HG03457 (cell line): ENCODE measurements at regions not wholly inside any gene's neighbourhood (a gene's known extent, or its start where the extent isn't known, plus 50 kb on each side); places are given as distances from the start of the nearest gene placed in this dataset.
A peak's percentile ranks its signal among the peaks of the same experiment; 100 is the strongest.

Experiments
- ATAC-seq: cut with Tn5 transposase; IDR thresholded peaks from one replicate; pipeline ENCODE4 v1.9.1; 2021; ENCODE audit warnings: moderate number of reproducible peaks; ENCODE audit not compliant: unreplicated experiment

DNA sequence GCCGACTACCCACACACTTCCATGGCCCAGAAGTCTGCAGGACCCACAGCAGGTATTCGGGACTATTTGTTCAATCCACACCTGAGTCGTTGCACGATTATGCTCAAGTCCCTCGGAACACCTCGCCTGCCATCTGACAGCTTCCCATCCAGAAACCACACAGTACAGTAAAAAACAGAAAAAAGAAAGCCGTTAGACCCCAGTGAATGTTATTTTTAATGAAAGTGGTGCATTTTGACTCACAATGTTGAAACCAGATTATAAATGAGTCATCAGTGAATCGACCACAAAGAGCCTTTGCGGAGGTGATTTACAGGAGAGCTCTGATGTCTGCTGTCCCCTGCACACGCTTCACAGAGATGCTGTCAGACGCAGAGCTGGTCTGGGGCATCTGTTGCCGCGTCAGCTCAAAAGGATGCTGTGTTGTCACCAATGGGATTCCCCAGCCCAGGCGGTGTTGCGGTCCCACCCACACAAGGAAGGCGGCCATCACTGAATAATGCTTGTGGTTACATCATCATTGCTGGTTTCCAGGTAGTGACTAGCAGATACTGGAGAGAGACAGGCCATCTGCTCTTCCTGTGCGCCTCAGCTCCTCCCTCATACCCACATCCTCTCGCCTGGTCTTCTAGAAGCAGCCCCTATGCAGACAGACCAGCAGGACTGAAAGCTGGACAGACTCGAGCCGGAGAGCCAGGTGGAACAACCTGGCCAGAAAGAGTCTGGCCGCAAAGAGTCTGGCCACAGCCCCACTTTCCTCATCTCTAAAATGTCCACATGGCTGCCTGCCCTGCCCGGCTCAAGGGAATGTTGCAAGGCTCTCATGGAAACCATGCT, 116.8 kb downstream of the TOMM20 start:
- ATAC-seq = peak; percentile 73

GRCh38 chr1:235011064-235011598, 117.5 kb downstream of the TOMM20 start:
- no peak for ATAC-seq

GRCh38 chr1:235009561-235010306, 118.9 kb downstream of the TOMM20 start:
- ATAC-seq = no peak

- no peak for ATAC-seq
Measured at GRCh38 chr1:235009074-235009473, 119.6 kb downstream of the TOMM20 start.

- ATAC-seq = no peak
Measured at GRCh38 chr1:235008239-235008638, 120.4 kb downstream of the TOMM20 start.

DNA sequence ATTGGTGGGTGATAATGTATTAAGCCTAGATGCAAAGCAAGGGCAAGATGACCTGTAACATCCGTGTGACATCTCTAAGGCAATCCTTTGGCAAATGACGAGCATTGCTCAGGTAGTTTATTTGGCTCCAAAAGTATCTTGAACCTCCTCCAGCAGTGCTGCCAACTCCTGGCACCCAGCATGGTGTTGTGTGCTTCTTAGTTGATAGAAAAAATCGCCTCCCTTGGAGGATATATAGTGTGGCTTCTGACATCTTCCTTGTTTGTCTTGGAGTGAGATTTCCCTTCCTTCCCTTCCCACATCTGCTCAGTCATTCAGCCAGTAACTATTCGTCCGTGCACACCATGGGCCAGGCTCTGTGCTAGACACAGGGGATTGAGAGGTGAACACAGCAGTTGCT, 121.8 kb downstream of the TOMM20 start:
- no peak for ATAC-seq

GRCh38 chr1:235006132-235006721, 122.4 kb downstream of the TOMM20 start:
- ATAC-seq = no peak

DNA sequence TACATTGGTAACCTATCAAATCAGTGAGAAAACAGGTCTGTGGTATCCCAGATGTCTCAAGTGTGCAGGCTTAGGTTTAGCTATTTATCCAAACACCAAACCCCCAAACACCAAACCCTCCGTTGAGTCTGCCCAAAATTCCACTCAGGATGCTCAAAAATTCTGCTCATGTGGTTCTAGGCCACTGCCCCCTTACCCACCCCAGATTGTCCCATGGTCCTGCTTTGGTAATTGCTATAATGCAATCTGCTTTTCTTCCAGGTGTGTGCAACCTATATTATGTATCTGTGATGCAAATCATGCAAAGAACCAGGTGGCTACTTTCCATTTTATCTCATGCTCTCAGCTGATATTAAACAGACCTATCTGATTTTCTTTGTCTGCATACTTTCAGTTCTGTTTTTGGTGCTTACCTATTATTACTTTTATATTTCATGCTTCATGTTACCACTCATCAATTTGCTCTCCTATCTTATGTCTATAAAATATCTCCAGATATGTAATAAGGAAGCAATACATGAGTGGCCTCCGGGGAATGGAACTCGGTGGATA, 123.7 kb downstream of the TOMM20 start:
- no peak for ATAC-seq

DNA sequence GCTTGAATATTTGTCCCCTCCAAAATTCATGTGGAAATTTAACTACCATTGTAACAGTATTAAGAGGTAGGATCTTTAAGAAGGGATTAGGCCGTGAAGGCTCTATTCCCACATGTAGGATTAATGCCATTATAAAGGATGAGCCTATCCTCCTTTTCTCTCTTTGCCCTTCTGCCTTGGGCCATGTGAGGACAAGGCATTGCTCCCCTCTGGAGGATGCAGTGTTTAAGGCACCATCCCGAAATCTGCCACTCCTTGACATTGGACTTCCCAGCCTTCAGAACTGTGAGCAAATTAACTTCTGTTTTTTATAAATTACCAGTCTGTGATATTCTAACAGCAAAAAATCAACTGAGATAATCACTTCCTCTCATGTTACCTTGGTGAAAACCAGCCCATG, 124.4 kb downstream of the TOMM20 start:
- ATAC-seq = no peak

DNA sequence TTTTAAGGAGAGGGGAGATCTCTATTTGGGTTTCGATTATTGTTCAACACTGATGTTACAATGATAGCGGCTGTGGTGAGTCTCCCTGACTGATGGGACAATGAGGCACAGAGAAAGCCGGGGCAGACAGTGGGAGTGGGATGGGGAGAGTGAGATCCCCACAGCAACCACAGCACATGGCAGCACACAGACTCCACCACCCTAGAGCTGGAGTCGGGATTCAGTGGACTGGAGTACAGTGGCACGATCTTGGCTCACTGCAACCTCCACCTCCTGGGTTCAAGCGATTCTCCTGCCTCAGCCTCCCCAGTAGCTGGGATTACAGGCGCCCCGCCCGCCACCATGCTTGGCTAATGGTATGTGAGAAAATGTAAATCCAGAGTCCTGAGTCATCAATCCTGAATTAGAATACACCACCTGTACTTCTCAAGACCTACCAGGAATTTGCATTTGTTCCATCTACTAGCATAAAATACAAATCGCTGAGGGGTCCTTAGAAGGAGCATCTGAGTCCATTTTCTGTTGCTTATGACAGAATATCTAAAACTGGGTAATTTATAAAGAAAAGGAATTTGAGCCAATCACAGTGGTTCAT, 125.8 kb downstream of the TOMM20 start:
- no peak for ATAC-seq

DNA sequence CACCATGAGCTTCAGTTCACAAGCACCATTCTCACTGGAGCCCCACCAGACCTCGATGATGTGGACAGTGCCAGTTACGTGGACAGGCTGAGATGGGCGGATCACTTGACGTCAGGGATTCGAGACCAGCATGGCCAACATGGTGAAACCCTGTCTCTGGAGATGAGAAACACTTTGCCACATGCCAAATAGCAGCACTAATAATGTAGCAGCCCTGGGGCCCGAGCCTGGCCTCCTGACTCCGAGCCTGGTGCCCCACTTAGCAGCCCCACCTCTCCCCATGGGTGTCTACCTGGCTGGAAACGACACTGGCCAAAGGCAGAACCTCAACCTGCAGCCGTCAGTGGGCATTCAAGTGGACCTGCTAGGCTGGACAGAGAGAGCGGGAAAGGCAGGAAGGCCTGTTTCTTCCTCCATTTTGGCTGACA, 129.1 kb downstream of the TOMM20 start:
- no peak for ATAC-seq

GRCh38 chr1:234997896-234998741, 130.5 kb downstream of the TOMM20 start:
- ATAC-seq = no peak

GRCh38 chr1:234997201-234997895, 131.3 kb downstream of the TOMM20 start:
- ATAC-seq = no peak

- ATAC-seq = no peak
Measured at GRCh38 chr1:234996245-234996757, 132.3 kb downstream of the TOMM20 start.

DNA sequence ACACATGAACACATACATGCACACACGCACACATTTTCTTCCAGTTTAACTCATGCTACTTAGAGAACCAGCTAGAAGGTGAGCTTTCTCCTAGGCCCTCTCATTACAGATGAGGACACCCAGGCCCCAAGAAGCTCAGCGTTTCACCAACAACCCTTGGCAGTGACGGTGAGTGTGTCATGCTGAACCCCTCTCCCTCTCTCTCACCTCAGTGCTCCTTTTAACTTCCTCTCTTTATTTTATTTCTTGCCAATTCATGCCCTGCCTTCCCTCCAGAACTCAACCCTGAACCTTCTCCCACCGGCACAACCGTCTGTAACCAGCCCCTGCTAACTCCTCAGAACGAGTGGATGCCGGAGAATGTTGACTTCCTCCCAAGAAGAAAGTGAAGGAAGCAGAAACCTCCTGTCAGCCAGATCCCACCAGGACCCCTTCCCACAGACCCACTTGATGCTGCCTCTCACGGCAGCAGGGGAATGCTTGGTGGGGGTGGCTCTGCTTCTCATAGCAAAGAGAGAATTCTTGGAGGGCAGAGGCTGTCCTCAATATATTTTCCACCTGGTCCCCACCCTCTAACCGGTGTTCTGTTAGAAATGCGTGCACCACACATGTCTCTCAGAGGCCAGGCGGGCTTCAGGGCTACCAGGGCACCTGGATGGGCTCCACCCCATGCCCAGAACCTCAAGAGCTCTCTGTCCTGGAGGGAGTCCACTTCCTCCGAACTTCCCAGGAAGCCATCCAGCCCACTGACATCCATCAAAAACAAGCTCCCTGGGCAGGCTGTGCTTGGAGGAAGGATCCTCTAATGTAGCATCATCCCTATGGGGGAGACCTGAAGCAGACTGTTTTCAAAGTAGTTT, 134.0 kb downstream of the TOMM20 start:
- ATAC-seq = no peak

DNA sequence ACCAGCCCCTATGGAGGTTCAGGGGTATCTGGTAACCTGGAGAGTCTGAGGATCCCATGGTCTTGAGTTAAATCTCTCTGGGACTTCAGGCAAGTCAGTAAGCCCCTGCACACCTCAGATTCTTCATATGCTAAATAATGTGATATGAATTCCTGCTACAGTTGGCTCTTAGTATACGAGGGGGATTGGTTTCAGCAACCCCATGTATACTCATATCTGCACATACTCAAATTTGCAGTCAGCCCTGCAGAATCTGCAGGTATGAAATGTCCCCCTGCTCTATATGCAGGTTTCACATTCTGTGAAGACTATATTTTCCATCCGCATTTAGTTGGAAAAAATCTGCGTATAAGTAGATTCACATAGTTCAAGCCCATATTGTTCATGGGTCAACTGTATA, 136.6 kb downstream of the TOMM20 start:
- no peak for ATAC-seq

GRCh38 chr1:234990874-234991801, 137.5 kb downstream of the TOMM20 start:
- ATAC-seq = no peak
